NB4 (cell line): ENCODE measurements at regions not wholly inside any gene's neighbourhood (a gene's known extent, or its start where the extent isn't known, plus 50 kb on each side); places are given as distances from the start of the nearest gene placed in this dataset.
"Not testable (repeated sequence)": the region's sequence is repeated elsewhere in the genome, so short reads cannot be mapped to it uniquely, and the experiment has no call there.

ENCODE experiments used
- DNase-seq: peaks from one replicate; pipeline ENCODE4 v3.0.0; 2010; ENCODE audit warnings: low read depth
- H3K4me3 ChIP-seq: one replicate; pipeline ENCODE4 v1.5.1; 2011; ENCODE audit warnings: mild to moderate bottlenecking, low read depth, low read length, moderate library complexity
- MYC ChIP-seq: IDR thresholded peaks from 2 replicates; pipeline ENCODE4 v1.6.1; 2011; ENCODE audit warnings: low read depth, low read length
- POLR2A ChIP-seq: IDR thresholded peaks from 2 replicates; pipeline ENCODE4 v1.6.1; 2011; ENCODE audit warnings: mild to moderate bottlenecking; ENCODE audit not compliant: insufficient read length; ENCODE audit errors: extremely low read depth
- TF ChIP-seq, protein P1 (sequence below): IDR thresholded peaks from one replicate; pipeline ENCODE4 v1.5.1; 2012; ENCODE audit warnings: low read depth, low read length
- TF ChIP-seq, protein P2 (sequence below): IDR thresholded peaks from 2 replicates; pipeline ENCODE4 v1.6.1; 2011; ENCODE audit warnings: low read depth, low read length

DNA sequence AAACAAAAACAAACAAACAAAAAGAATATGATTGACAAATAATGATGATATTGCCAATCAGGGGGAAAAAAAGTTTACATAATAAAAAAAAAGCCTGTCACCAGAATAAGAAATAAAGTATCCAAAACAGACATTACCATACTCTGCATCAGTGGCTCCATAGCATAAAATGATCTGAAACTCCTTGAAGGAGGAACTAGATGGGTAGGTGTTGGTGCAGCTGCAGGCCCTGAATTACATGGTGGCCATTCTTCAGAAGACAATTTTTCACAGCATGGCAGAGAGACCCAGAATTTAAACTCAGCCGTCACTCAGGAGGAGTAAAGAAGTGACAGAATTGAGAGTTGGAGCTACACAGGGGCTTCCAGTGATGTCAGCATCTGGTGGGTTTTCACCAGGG is 60.2 kb downstream of the GLUL start:
- no peak for DNase-seq
- no peak overlapping the region for H3K4me3 ChIP-seq
- no peak for TF ChIP-seq POLR2A
- TF ChIP-seq MYC: no peak
- TF ChIP-seq, protein P1, sequence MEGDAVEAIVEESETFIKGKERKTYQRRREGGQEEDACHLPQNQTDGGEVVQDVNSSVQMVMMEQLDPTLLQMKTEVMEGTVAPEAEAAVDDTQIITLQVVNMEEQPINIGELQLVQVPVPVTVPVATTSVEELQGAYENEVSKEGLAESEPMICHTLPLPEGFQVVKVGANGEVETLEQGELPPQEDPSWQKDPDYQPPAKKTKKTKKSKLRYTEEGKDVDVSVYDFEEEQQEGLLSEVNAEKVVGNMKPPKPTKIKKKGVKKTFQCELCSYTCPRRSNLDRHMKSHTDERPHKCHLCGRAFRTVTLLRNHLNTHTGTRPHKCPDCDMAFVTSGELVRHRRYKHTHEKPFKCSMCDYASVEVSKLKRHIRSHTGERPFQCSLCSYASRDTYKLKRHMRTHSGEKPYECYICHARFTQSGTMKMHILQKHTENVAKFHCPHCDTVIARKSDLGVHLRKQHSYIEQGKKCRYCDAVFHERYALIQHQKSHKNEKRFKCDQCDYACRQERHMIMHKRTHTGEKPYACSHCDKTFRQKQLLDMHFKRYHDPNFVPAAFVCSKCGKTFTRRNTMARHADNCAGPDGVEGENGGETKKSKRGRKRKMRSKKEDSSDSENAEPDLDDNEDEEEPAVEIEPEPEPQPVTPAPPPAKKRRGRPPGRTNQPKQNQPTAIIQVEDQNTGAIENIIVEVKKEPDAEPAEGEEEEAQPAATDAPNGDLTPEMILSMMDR: no peak
- TF ChIP-seq, protein P2, sequence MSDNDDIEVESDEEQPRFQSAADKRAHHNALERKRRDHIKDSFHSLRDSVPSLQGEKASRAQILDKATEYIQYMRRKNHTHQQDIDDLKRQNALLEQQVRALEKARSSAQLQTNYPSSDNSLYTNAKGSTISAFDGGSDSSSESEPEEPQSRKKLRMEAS: no peak

DNA sequence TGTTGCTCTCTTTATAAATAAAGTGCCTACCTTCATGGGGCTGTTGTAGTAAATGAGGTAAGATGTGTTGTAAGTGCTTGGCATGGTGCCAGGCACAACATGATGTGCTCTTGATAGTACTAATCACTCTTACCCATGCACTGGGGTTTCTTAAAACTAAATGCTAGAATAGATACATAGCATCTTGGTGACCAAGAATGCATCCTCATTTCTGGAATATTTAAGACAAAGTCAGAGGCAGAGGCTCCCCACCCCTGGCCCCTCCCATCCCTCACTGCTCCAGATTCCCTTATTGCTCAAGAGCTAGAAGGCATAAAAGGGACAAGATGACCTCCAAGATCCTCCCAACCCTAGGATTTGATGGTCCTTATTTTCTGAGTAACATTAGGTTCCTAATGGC is 61.3 kb downstream of the GLUL start:
- TF ChIP-seq MYC (no peak), POLR2A (no peak)
- TF ChIP-seq, protein P2: no peak
- TF ChIP-seq, protein P1: no peak
- DNase-seq: no peak
- H3K4me3 ChIP-seq: no peak overlapping the region

GRCh38 chr1:182329471-182329870 is 62.1 kb downstream of the GLUL start:
- no peak for TF ChIP-seq POLR2A
- no peak for TF ChIP-seq MYC
- TF ChIP-seq, protein P1: no peak
- TF ChIP-seq, protein P2: no peak
- DNase-seq: no peak
- no peak overlapping the region for H3K4me3 ChIP-seq

DNA sequence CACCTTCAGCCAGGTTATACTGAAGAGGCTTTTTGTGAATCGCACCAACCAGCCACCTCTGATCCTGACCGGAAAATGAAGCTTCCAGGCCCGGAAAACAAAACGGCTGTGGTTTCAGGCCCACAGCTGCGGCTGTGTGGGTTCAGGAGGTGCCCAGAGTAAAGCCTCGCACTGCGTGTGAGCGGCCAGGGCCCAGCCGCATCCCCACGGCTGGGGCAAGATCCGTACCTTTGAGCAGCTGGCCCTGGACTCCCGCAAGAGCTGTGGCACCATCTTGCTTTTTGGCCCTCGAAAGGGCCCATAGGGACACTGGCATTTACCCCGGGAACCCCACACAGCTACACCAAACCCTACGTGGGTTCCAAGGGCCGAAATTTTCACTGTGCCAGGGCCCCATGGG is 63.0 kb downstream of the GLUL start:
- no peak for DNase-seq
- H3K4me3 ChIP-seq: no peak overlapping the region
- no peak for TF ChIP-seq POLR2A
- TF ChIP-seq MYC: no peak
- TF ChIP-seq, protein P2: no peak
- TF ChIP-seq, protein P1: no peak

DNA sequence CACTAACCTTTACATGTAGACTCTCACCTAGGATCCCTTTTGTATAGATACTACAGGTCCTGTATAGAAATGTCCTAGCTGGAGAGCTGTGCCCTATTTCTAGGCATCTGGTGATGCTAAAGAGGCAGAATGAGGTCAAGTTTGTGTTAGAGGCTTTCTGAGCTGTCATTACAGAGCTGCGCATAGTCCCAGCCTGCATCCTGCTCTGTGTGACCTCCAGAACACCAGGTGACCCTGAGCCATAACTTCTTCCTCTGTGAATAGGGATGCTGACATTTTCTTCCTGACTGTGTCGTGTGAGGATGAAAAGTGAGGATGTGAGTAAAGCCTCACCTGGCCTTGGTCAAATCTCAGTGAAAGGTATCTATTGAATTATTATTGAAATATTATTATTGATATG is 66.3 kb downstream of the GLUL start:
- H3K4me3 ChIP-seq: no peak overlapping the region
- TF ChIP-seq POLR2A (no peak), MYC (no peak)
- TF ChIP-seq, protein P1: no peak
- TF ChIP-seq, protein P2: no peak
- no peak for DNase-seq

GRCh38 chr1:182321532-182321931 is 70.1 kb downstream of the GLUL start:
- not testable (repeated sequence) for DNase-seq, H3K4me3 ChIP-seq
